ENCODE measurements at regions not wholly inside any gene's neighbourhood (a gene's known extent, or its start where the extent isn't known, plus 50 kb on each side); places are given as distances from the start of the nearest gene placed in this dataset.

DNA sequence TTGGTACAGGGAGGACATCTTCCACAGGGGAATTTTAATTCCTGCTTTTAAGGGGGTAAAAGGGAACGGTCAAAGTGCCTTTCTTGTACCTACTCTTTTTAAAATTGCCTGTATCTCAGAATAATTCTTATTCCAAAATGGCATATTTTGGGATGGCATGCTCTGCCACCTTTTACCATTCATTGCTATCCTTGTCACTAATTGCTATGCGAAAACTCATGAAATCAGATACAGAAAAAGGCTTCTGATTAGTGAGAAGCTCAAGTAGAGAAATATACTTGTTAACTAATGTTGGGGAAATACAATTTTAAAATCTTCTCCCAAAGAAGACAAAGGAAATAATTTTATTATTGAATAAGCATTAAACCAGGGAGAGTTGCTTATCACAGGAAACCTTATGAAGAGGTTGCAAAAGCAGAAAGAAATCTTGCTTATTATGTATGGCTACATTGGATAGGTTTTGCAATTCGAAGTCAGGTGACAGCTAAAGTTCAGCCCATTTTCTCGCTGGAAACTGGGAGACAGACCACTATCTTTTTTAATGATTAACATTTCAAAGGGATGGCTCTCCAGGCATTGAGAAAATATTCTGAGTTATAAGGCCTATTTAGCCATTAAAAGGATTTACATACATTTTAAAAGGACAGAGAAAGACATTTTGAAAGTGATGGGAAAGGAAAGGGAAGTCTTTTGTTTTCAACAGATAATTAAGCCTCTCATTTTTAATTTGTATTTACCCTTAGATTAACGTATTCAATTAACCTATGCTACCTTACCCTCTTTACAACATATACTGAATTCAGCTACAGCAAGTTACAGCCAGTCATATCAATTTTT, 110.3 kb upstream of the PRSS16 start:
- TF ChIP-seq, protein P1, sequence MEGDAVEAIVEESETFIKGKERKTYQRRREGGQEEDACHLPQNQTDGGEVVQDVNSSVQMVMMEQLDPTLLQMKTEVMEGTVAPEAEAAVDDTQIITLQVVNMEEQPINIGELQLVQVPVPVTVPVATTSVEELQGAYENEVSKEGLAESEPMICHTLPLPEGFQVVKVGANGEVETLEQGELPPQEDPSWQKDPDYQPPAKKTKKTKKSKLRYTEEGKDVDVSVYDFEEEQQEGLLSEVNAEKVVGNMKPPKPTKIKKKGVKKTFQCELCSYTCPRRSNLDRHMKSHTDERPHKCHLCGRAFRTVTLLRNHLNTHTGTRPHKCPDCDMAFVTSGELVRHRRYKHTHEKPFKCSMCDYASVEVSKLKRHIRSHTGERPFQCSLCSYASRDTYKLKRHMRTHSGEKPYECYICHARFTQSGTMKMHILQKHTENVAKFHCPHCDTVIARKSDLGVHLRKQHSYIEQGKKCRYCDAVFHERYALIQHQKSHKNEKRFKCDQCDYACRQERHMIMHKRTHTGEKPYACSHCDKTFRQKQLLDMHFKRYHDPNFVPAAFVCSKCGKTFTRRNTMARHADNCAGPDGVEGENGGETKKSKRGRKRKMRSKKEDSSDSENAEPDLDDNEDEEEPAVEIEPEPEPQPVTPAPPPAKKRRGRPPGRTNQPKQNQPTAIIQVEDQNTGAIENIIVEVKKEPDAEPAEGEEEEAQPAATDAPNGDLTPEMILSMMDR (conservative IDR thresholded peaks at IDR 0.05) = no peak
- TF ChIP-seq ZFX (IDR thresholded peaks at IDR 0.05) = no peak
- H3K27ac ChIP-seq = no peak overlapping the region

DNA sequence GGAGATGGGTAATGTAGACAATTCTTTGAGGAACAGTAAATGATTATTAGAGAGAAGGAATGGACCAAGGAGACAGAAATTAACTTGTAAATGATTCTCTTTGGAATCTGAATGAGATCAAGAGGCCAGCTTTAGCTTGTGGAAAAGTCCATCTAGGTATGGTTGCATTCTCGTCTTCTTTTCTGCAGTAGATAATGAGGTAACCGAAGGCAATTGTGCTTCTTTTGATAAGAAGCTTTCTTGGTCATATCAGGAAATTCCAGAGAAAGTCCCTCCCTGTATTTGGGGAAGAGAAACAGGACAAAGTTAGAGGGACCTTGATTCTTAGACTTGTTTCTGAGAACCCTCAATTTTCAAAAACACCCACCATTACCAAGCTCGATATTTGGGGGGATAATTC, 109.1 kb upstream of the PRSS16 start:
- H3K27ac ChIP-seq = no peak overlapping the region

DNA sequence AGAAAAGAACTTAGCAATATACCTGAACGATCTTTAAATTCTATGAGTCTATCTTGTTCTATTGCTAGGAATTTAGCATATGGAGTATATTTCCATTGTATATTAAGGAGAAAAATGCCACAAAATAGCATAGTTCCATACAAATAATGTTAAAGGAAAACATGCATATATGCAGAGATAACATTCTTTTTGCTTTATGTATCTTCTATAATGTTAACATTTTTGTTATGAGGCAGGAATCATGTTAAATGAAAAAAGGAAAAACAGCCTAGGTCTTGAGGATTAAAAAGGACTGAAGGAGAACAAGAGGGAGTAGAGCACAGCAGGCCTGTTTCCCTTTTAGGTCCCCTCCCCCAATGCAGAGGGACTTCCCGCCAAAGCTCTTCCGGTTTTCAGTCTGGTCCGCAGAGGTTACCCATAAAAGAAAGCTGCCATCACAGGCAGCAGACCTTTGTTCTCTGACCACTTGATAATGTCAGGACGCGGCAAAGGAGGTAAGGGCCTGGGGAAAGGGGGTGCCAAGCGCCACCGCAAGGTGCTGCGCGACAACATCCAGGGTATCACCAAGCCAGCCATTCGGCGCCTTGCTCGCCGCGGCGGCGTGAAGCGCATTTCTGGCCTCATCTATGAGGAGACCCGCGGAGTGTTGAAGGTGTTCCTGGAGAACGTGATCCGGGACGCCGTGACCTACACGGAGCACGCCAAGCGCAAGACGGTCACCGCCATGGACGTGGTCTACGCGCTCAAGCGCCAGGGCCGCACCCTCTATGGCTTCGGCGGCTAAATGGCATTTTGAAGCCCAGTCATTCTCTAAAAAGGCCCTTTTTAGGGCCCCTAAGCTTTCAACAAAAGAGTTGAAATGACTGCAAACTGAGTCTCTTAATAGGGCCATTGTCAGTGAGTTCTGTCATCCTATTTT, 108.4 kb upstream of the PRSS16 start:
- TF ChIP-seq, protein P1 (conservative IDR thresholded peaks at IDR 0.05) = no peak
- no peak for TF ChIP-seq ZFX (IDR thresholded peaks at IDR 0.05)
- H3K27ac ChIP-seq = no peak overlapping the region

More for the DNA sequence above, 109.1 kb upstream of the PRSS16 start:
- no peak for TF ChIP-seq ZFX (IDR thresholded peaks at IDR 0.05)
- TF ChIP-seq, protein P1 (conservative IDR thresholded peaks at IDR 0.05) = no peak

DNA sequence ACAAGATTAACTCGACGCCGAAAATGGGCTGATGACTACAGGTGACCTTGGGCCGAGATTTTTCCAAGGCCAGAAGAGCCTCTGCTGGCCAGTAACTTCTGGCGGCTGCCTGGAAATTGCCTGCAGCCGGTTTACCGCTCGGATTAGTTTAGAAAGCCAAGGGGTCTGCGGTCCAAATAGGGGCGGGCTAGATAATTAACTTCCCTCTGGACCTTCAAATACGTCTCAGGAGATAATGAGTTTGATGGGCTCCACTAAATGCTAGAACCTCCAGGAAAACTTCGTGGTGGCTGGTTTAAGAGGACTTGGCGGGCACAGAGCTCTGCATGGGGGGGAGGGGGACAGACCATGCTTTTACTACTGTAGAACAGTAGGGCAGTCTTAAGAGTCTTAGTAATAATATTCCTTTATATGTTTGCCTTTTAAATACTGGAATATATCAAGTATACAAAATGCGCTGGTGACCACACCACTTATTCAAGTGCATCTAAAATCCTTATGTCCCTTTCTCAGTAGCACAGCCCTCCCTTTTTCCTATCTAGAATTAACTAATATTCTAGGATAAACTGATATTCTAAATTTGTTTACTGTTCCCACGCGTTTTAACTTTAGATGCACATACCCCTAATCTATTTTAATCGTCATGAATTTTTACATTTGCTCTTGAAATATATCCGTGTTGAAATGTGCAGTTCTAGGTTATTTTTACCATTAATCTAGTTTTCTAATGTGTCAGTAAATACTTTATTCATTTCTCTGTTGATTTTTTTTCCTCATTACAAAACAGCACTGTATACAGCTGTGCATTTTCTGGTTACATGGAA, 107.5 kb upstream of the PRSS16 start:
- TF ChIP-seq, protein P1 (conservative IDR thresholded peaks at IDR 0.05) = no peak
- no peak for TF ChIP-seq ZFX (IDR thresholded peaks at IDR 0.05)
- no peak overlapping the region for H3K27ac ChIP-seq

DNA sequence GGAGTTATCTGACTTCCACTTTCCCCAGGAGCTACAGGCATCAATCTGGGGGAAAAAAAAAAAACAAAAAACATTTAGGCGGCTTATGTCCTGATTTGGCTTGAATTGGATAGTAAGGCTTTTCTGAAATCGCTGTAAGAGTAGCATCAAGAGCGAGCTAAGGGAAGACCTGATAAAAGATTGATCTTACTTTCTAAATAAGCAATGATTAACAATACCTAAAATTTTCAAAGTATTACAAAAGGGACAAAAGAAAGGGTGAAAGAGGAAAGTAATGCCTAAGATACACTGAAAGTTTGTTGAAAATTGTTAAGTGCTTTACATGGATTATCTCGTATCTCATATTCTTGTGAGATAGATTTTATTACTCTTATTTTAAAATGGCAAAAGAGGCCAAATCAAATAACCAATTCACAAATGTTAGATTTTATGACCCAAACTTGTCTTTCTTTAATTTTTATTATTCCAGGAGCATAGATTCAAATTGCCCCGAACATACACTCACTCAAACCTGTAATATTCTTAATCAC, 106.4 kb upstream of the PRSS16 start:
- H3K27ac ChIP-seq = no peak overlapping the region
- TF ChIP-seq ZFX (IDR thresholded peaks at IDR 0.05) = no peak
- TF ChIP-seq, protein P1 (conservative IDR thresholded peaks at IDR 0.05) = no peak

DNA sequence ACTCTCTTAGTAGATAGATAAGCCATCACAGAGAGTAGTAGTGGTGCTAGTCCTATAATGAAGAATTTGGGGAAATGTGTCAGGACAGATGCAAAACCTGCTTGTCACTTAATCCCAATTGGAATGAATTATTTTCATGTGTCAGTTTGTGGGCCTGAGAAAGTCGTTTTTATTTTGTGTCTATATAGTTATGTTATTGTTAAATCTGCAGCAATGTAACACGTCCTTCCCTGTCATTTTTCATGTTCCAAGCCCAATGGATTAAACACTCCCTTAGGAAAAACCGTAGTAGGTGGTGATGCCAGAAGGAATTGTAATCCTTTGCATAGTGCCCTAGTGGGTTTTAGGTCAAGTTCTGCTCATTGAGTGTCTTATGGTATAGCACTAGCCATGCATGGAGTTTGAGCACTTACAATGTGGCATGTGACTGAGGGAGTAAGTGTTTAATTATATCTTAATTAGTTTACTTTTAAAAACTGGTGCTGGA, 105.9 kb upstream of the PRSS16 start:
- no peak overlapping the region for H3K27ac ChIP-seq
- TF ChIP-seq, protein P1 (conservative IDR thresholded peaks at IDR 0.05) = no peak
- no peak for TF ChIP-seq ZFX (IDR thresholded peaks at IDR 0.05)

DNA sequence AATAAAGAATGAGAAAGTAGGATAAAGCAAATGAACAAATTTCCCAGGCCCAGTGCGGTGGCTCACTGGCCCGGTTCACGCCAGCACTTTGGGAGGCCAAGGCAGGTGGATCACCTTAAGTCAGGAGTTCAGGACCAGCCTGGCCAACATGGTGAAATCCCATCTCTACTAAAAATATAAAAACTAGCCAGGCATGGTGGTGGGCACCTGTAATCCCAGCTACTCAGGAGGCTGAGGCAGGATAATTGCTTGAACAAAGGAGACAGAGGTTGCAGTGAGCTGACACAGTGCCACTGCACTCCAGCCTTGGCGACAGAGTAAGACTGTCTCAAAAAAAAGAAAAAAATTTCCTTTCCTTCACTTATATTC, 104.5 kb upstream of the PRSS16 start:
- peak overlapping the region; percentile 23 for H3K27ac ChIP-seq

All from C4-2B (cell line).